Gastroesophageal sphincter (tissue), 3 donors: ENCODE measurements at regions not wholly inside any gene's neighbourhood (a gene's known extent, or its start where the extent isn't known, plus 50 kb on each side); places are given as distances from the start of the nearest gene placed in this dataset.
"Not testable (repeated sequence)": the region's sequence is repeated elsewhere in the genome, so short reads cannot be mapped to it uniquely, and the experiment has no call there.

Experiments used
- CTCF ChIP-seq, 4 experiments: fragments of 200-600 bp in 2 of 4; fragments of 450-650 bp in 2 of 4; sonication (generic) in 1 of 4; IDR thresholded peaks; one replicate each; pipeline ENCODE4 v1.5.1; 2017 to 2019; ENCODE audit warnings: antibody characterized with exemption in 4 of 4, mild to moderate bottlenecking in 2 of 4, moderate library complexity in 2 of 4
- EP300 ChIP-seq: sonication (generic); formaldehyde crosslinking; IDR thresholded peaks from one replicate; pipeline ENCODE4 v1.6.1; 2017; ENCODE audit warnings: antibody characterized with exemption, mild to moderate bottlenecking
- POLR2A ChIP-seq, 2 donors: fragments of 450-650 bp; IDR thresholded peaks; one replicate each; pipeline ENCODE4 v1.6.1; 2017; ENCODE audit warnings: antibody characterized with exemption in 2 of 2, mild to moderate bottlenecking in 2 of 2, moderate library complexity in 1 of 2
- POLR2AphosphoS5 ChIP-seq: sonication (generic); formaldehyde crosslinking; IDR thresholded peaks from one replicate; pipeline ENCODE4 v1.6.1; 2017; ENCODE audit warnings: antibody characterized with exemption

- TF ChIP-seq EP300; CTCF (IDR thresholded peaks at IDR 0.05); POLR2AphosphoS5; POLR2A (IDR thresholded peaks at IDR 0.05): not testable (repeated sequence)
These were observed 113.0 kb upstream of the CHD6 start for GRCh38 chr20:41731198-41731597.
